GM18858 (cell line): ENCODE measurements at regions not wholly inside any gene's neighbourhood (a gene's known extent, or its start where the extent isn't known, plus 50 kb on each side); places are given as distances from the start of the nearest gene placed in this dataset.
"Not testable (repeated sequence)": the region's sequence is repeated elsewhere in the genome, so short reads cannot be mapped to it uniquely, and the experiment has no call there.

Source experiments
- ATAC-seq: cut with Tn5 transposase; IDR thresholded peaks from one replicate; pipeline ENCODE4 v1.9.1; 2021; ENCODE audit not compliant: unreplicated experiment

- no peak for ATAC-seq
These were observed 529.8 kb upstream of the CADM1 start for GRCh38 chr11:116033931-116034553.

DNA sequence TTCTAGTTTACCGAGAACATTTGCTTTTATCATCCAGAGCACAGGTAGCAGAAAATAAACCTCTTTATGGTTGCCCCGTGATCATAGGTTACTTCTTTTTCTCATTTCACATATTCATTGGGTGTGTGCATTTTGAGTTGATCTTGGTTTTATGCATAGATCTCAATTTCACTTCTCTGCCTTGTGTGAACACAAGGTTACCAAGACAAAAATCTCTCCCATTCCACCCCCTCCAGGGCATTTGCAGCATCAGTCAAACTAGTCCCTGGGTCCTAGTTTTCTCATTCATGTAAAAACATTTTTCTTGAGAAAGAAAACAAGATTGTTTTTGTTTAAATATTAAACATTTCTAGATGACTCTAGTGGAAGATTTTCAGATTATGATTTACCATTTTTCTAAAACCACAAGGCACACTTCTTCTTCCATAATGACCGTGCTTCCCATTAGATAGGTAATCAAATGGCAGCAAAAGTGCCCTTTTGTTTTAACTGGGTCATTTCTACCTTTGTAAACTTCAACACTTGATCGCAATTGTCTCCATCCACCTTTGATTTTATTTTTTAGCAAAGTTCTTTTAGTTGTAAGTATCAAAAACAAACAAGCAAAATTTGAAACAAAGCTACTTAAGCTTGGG, 526.6 kb upstream of the CADM1 start:
- no peak for ATAC-seq

GRCh38 chr11:116028506-116028905, 524.3 kb upstream of the CADM1 start:
- not testable (repeated sequence) for ATAC-seq

DNA sequence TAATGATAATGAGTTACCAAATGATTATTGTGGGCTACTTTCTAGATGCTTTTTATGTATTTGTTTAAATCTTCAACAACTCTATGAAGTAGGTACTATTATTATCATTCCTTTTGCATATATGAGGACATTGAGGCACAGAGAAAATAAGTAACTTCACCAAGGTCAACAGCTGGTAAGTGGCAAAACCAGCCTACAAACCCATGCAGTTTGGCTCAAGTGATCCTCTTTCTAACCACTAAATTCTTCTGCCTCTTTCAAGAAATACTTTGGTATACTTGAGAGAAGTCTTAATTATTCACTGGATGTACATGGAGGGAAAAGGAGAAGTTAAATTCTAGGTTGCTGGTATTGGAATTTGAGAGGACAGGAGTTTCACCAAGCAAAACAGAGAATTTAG, 495.2 kb upstream of the CADM1 start:
- ATAC-seq: no peak

- ATAC-seq: no peak
These were observed 492.6 kb upstream of the CADM1 start for GRCh38 chr11:115996808-115997188.

- ATAC-seq: peak; percentile 97
These were observed 492.1 kb upstream of the CADM1 start for GRCh38 chr11:115996125-115996807.

DNA sequence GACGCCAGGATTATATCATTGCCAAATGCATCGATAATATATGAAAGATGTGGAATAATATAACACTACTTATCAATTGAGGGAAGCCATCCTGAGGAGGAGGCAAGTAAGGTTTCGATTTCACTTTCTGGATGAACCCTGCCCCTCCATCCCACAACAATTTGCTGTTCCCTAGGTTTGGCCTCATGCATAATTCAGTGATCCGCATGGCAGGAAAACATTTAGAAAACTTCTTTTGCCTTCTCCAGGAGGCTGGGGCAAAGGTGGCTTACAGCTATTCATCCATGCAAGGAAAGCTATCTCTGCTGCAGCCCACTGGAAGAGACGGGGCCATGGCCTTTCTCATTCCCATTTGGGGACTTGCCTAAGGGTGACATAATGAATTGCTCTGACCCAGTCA, 489.4 kb upstream of the CADM1 start:
- no peak for ATAC-seq

DNA sequence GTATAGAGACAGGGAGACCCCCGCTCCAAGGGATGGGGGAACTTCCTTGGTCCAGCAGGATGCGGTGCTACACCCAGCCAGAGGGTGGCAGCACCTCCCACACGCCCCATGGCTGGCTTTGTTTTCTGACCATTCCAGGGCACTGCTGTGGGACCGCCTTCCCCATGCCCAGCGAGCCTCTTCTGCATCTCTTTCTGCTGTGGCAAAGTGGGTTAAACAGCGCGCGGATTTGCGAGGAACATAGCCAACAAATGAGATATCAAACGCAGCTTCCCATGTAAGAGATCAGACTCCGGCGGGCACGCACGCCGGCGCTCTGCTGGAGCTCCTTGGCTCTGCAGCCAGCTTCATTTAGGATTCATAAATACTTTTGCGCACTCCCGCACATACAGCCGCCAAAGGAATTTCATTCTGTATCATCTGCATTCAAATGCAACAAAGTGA, 485.8 kb upstream of the CADM1 start:
- ATAC-seq: no peak

DNA sequence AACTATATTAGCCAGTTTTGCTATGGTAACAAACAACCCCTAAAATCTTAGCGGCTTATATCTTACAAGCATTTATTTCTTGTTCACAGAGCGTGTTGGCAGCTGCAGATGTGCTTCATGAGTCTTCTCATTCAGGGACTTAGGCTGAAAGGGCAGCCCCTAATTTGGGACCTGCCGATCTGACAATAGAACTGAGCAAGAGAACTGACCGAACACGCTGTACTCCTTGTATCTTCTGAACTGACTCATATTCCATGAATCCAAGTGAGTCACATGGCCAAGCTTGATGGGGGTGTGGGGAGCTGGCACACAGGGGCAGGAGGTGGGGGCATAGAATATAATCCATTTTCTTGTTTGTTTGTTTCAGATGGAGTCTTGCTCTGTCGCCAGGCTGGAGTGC, 481.7 kb upstream of the CADM1 start:
- ATAC-seq: no peak

DNA sequence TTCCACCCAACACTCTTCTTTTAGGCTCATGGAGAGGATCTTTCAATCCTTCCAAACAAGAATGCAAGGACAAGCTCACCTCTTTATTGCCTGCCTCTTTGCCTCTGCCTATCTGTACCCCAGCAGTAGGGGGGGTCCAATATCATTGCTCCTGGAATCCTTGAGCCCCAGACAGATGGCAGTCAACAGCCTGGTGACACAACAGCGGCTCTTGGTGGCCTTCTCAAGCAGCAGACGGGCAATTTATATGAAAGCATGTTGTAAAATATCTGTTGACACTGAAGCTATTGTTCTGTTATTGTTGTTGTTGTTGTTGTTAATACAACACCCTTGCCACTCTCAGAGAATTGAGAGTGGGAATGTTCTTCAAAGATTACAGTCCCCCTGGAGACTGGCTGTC, 480.0 kb upstream of the CADM1 start:
- no peak for ATAC-seq

GRCh38 chr11:115982666-115983065, 478.5 kb upstream of the CADM1 start:
- no peak for ATAC-seq

DNA sequence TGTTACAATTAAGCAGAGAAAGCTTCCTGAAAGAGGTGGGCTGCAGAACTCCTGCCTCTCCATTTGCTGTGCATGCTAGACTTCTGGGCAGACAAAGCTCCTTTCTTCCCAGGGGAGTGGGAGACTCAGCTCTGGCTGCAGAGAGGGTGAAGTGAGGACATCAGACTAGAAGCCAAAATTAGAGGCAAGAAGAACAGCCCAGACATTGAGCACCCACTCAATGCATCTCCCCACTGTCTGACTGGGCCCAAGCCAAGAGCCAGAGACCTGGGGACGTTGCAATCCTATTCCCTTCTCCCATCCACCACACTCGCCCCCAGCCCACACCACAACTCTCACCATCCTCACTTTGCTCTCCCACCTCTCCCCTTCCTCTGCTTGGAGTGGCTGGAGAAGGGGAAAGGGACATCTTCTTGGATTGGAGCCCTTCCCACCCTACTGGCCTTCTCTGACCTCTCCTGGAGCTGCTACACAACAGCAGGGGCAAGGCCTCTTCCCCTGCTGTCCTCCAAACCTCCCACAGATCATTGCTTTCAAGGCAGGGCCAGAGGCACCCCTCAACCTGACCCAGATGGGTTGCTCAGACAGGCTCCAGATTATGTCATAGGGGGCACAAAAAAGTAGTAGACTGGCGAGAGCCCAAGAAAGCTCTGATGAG, 477.7 kb upstream of the CADM1 start:
- no peak for ATAC-seq

- ATAC-seq: no peak
These were observed 476.9 kb upstream of the CADM1 start for GRCh38 chr11:115981104-115981481.

GRCh38 chr11:115980337-115981103, 476.3 kb upstream of the CADM1 start:
- ATAC-seq: no peak

DNA sequence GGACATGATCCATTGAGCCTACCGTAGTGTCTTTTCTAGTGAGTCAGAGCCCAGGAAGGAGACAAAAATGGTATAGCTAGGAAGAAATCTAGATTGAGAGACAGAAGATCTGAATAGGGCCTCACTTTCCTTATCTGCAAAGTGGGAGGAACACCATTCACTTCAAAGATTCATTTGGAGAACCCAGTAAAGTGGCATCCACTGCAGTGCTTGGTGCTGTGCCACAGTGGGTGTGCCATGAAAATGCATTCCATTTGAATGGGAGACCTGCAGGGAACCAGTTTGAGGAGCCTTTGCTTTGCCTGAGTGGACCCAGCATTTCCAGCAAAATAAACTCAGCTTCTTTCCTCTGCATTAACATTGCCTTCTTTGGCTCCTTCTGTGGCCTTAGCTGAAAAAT, 470.5 kb upstream of the CADM1 start:
- ATAC-seq: no peak

DNA sequence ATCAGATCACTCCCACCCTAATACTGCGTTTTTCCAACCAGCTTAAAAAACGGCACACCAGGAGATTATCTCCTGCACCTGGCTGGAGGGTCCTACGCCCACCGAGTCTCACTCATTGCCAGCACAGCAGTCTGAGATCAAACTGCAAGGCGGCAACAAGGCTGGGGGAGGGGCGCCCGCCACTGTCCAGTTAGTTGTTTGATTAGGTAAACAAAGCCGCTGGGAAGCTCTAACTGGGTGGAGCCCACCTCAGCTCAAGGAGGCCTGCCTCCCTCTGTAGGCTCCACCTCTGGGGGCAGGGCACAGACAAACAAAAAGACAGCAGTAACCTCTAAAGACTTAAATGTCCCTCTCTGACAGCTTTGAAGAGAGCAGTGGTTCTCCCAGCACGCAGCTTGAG, 463.0 kb upstream of the CADM1 start:
- ATAC-seq: not testable (repeated sequence)

DNA sequence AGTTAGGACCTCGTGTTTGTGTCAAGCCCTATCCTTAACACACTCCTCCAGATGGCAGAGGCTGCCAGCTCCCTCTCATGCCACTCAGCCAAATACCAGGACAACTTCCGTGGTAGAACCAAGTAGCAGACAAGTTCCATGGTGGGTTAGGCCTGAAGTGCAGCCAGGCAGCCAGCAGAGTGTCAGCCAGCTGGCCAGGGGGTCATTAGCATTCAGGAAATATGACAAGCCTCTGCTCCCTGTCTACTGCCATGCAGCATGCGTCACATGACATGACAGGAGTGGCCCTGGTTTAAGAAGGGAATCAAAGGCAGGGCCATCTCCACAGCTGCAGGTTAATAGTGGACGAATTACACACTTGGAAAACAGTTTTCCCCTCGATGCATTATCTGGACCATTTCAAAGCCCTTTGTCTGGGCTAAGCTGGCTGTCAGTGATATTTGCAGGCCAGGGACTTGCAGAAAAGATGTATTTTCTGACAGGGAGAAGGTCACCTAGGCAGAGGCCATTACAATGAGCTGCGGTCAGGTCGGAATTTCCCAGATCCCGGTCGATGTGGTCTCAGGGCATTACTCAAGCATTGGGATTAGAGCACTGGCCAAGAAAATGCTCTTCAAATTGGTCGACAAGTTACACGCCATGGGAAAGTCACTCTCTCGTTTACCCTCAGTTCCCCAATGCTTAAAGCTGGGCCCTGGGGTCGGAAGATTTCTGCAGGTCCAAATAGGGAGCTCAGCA, 461.7 kb upstream of the CADM1 start:
- no peak for ATAC-seq

DNA sequence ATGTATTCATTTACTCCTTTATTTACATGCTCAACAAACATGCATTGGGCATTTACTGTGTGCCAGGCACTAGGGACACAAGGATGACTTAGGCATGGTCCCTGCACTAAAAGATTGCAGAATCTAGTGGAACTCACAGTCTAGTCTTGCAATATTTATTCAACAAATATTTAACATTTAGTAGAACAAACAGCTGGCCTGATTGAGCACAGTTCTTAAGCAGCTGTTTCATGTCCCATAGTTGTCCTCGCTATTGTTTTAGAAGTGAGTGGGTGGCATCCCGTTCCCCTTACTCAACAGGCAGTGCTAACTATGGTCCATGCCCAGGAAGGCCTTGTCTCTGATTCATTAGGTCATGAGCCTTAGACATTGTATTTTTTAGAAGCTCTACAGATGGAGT, 459.9 kb upstream of the CADM1 start:
- ATAC-seq: no peak

DNA sequence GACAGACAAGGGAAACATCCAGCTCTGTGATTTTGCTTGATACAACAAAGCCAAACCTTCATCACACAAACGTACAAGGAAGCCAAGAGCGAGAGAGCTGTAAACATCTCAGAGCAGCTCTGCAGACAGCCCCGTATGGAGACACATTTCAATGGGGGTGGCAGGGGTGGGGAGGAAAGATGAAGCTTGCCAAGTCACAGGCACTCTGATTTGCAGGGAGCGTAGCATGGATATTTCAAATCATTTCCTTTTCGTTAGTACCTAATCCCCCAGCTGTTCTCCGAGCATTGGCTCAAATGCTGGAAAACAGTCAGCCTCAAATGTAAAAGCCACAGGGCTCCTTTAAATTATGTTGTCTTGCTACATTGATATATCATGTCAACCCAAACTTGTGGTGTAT, 458.9 kb upstream of the CADM1 start:
- ATAC-seq: no peak

- no peak for ATAC-seq
These were observed 457.2 kb upstream of the CADM1 start for GRCh38 chr11:115961159-115962003.
